GM19467 (cell line): ENCODE measurements at regions not wholly inside any gene's neighbourhood (a gene's known extent, or its start where the extent isn't known, plus 50 kb on each side); places are given as distances from the start of the nearest gene placed in this dataset.
A peak's percentile ranks its signal among the peaks of the same experiment; 100 is the strongest.
"Not testable (repeated sequence)": the region's sequence is repeated elsewhere in the genome, so short reads cannot be mapped to it uniquely, and the experiment has no call there.

Experiments
- ATAC-seq: cut with Tn5 transposase; IDR thresholded peaks from one replicate; pipeline ENCODE4 v1.9.1; 2021; ENCODE audit warnings: mild to moderate bottlenecking, moderate library complexity; ENCODE audit not compliant: unreplicated experiment

DNA sequence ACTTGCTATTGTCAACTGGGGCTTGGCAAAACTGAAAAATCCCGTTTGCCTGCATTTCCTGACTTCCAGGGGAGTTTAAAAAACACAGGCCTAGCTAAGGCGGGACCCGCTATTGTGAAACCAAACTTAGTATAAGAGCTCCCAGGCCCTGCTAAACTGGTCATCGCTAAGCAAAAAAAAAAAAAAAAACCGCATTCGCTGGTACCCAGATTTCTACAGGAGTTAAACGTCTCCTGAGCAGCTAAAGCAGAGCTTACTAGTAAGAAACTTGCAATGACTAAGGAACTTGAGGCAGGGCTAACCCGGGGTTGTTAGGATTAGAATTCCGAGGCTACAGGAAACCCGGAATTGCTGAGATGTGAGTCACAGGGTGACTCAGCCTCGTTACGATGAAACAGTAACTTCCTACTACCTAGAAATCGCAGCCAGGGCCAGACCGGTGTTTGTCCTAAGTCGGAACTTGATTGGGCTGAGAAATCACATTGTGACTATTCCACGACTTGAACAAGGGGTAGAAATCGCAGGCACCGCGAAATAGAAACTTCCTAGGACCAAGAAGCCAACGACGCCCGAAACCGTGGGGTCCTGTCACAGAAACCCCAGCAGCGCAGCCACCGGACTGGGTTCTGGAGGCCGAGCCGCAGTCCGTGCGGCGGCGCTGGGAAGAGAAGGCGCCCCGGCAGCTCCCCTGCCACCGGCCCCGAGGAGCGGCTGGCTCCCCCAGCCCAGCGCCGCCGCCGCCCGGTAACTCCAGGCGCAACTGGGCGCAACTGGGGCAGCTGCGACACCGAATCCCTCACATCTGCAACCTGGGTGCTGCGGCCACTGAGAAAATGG lies 89.4 kb downstream of the ANXA2R start:
- peak; percentile 41 for ATAC-seq

GRCh38 chr5:42950116-42950455 lies 90.0 kb downstream of the ANXA2R start:
- no peak for ATAC-seq

DNA sequence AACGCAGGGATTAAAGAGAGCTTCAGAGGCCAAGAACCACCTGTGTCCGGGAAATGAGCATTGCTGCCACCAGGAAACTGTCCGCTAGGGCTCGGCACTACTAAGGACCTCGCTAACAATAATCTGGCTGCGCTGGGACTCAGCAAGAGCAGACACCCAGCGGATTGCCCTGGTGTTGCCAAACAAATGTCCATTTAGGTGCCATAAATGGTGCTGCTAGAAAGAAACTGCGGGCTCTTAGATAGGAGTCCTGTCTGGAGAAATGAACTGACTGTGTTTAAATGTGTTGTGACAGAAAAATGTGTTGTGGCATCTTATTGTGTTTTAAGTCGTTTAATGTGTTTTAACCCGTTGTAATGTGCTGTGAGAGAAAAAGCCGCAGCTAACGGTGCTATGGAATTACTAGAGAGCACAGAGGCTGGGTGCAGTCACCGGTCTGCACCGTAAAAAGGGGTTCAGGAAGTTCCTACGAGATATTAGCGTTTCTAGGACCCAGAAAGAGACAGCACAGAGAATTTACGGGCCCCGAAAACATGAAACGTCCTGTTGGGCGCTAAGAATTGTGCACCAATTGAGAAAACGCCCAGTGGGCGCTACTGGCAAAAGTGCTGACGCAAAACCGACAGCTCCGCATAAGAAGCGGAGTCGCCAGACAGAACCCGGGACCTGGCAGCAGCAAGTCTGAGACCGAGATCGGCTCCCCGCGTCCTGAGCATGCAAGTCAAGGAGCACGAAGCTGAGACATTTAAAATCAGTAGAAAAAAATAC lies 90.6 kb downstream of the ANXA2R start:
- ATAC-seq = peak; percentile 55

- ATAC-seq = no peak
These were observed 91.2 kb downstream of the ANXA2R start for GRCh38 chr5:42948961-42949347.

GRCh38 chr5:42944989-42945388 lies 95.1 kb downstream of the ANXA2R start:
- no peak for ATAC-seq

GRCh38 chr5:42943931-42944631 lies 96.0 kb downstream of the ANXA2R start:
- ATAC-seq = no peak

GRCh38 chr5:42940853-42941252 lies 99.3 kb downstream of the ANXA2R start:
- no peak for ATAC-seq

- not testable (repeated sequence) for ATAC-seq
These were observed 108.1 kb downstream of the ANXA2R start for GRCh38 chr5:42932011-42932410.

GRCh38 chr5:42931451-42931850 lies 108.7 kb downstream of the ANXA2R start:
- not testable (repeated sequence) for ATAC-seq

DNA sequence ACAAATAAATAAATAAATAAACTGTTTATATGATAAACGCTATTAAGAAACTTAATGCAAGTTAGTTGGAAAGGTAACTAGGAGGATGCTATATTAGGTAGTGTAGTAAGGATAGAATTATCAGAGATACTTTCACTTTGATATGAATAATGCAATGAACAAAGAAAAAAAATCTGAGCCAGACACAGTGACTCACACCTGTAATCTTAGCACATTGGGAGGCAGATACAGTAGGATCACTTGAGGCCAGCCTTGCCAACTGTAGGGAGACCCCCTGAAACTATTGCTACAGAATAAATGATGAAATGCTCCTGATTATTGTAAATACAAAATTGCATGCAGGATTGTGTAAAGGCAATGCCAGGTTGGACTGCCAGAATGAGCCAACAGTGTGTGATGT lies 109.2 kb downstream of the ANXA2R start:
- ATAC-seq = no peak

GRCh38 chr5:42929871-42930270 lies 110.2 kb downstream of the ANXA2R start:
- ATAC-seq = no peak

GRCh38 chr5:42927730-42928129 lies 112.4 kb downstream of the ANXA2R start:
- peak; percentile 88 for ATAC-seq

- no peak for ATAC-seq
These were observed 113.0 kb upstream of the SELENOP start for GRCh38 chr5:42924686-42925085.

GRCh38 chr5:42924226-42924625 lies 112.5 kb upstream of the SELENOP start:
- no peak for ATAC-seq

DNA sequence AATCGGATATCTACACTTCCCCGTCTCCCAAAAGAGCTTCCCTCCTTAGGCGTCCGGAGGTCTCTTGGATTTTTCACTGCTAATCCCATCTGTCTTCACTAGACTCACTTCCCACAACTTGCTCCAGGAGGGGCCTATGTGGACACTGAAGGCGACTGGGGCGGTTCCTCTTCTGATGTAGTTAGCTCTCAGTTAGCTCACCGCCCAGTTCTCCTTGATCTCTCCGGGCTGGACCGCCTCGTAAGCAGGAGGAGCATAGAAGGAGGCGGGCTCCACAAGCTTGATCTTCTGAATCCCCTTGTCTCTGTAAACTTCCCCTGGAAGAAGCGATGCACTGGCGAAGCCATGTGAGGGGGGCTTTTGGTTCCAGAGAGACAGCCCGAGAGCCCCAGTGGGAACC lies 112.0 kb upstream of the SELENOP start:
- ATAC-seq = no peak

- ATAC-seq = no peak
These were observed 107.9 kb upstream of the SELENOP start for GRCh38 chr5:42919600-42919999.

DNA sequence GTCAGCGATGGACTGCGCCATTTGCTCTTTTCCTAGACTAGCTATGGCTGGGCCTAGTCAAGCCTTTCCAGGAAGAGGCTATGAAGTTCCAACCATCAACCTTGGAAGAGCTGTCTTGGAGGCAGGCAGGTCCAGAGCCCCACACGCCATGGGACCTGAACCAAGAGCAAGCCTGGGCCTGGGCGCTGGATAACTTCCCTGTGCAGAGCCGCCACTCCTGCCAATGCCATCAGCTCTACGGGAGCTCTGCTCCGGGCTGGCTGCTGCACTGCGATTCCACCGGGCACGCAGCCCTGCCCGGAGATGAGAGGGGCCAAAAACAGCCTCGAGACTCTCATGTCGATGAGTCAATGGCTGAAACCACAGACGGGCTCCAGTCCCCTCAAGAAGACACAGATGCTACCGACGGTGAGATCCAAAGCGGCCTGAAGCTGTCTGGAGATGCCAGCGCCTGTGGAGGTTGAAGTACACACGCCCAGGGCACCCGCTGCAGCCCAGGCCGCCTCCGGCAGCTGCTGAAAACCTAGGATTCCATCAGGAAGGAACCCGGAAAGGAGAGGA lies 103.7 kb upstream of the SELENOP start:
- ATAC-seq = no peak

- ATAC-seq = no peak
These were observed 100.6 kb upstream of the SELENOP start for GRCh38 chr5:42912184-42912798.

DNA sequence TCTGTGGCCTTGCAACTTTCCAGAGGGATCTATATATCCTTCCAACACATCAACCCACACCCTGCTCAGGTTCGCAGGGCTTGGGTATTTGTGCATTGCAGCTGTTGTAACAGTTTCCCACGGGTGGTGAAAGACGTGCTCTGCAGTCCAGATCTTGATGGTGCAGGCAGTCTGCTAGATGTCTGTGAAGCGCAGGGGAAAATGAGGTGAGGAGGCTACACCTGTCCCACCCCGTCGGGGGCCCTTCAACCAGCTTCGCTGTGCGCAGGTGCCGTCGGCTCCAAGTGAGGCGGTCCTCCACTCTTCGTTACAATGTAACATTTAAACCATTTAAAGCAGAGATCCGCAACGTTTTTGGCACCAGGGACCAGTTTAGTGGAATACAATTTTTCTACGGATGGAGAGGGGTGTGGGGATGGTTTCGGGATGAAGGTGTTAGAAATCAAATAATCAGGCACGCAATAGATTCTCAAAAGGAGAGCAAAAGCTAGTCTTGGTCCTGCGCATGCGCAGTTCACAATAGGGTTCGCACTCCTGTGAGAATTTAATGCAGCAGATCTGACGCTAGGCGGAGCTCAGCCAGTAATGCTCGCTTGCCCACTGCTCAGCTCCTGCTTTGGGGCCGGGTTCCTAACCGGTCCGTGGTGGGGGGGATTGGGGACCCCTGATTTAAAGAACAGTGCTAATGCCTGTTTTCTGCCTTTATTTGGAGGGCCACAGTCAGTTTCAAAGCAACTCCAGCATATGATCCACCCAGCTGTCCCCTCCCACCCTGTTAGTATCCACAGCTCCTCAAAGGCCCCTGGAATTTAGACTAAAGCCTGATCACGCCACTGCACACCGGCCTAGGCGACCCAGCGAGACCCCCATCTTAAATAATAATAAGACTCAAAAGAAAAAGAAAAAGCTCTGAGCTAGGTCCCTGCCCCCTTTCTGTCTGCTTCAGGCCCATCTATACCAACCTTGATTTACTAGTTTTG lies 97.1 kb upstream of the SELENOP start:
- peak; percentile 83 for ATAC-seq

GRCh38 chr5:42908086-42908485 lies 96.4 kb upstream of the SELENOP start:
- ATAC-seq = no peak
